ENCODE measurements at regions not wholly inside any gene's neighbourhood (a gene's known extent, or its start where the extent isn't known, plus 50 kb on each side); places are given as distances from the start of the nearest gene placed in this dataset.
A peak's percentile ranks its signal among the peaks of the same experiment; 100 is the strongest.

GRCh38 chr7:22657479-22657878 lies 69.5 kb upstream of the IL6 start:
- no peak for DNase-seq (ENCODE audit: low spot score)

- no peak for DNase-seq (ENCODE audit: low spot score)
Observed at GRCh38 chr7:22655781-22656180, 71.2 kb upstream of the IL6 start.

- DNase-seq (ENCODE audit: low spot score) = no peak
Observed at GRCh38 chr7:22654831-22655230, 72.2 kb upstream of the IL6 start.

GRCh38 chr7:22653951-22654350 lies 73.0 kb upstream of the IL6 start:
- DNase-seq (ENCODE audit: low spot score) = no peak

- peak; percentile 34 for DNase-seq (ENCODE audit: low spot score)
Observed at GRCh38 chr7:22651534-22652243, 75.3 kb upstream of the IL6 start.

- no peak for DNase-seq (ENCODE audit: low spot score)
Observed at GRCh38 chr7:22651036-22651435, 76.0 kb upstream of the IL6 start.

GRCh38 chr7:22649686-22650085 lies 77.3 kb upstream of the IL6 start:
- no peak for DNase-seq (ENCODE audit: low spot score)

- no peak for DNase-seq (ENCODE audit: low spot score)
Observed at GRCh38 chr7:22647451-22648257, 79.3 kb upstream of the IL6 start.

GRCh38 chr7:22645418-22646181 lies 81.4 kb upstream of the IL6 start:
- DNase-seq (ENCODE audit: low spot score) = no peak

GRCh38 chr7:22642454-22642853 lies 84.5 kb upstream of the IL6 start:
- no peak for DNase-seq (ENCODE audit: low spot score)

GRCh38 chr7:22640269-22640668 lies 86.7 kb upstream of the IL6 start:
- no peak for DNase-seq (ENCODE audit: low spot score)

- DNase-seq (ENCODE audit: low spot score) = no peak
Observed at GRCh38 chr7:22639396-22639795, 87.6 kb upstream of the IL6 start.

GRCh38 chr7:22635349-22635748 lies 91.7 kb upstream of the IL6 start:
- no peak for DNase-seq (ENCODE audit: low spot score)

- no peak for DNase-seq (ENCODE audit: low spot score)
Observed at GRCh38 chr7:22633954-22634474, 93.0 kb upstream of the IL6 start.

GRCh38 chr7:22633286-22633953 lies 93.6 kb upstream of the IL6 start:
- no peak for DNase-seq (ENCODE audit: low spot score)

- no peak for DNase-seq (ENCODE audit: low spot score)
Observed at GRCh38 chr7:22632674-22633073, 94.3 kb upstream of the IL6 start.

- DNase-seq (ENCODE audit: low spot score) = no peak
Observed at GRCh38 chr7:22631730-22632129, 95.3 kb upstream of the IL6 start.

GRCh38 chr7:22630069-22630468 lies 96.9 kb upstream of the IL6 start:
- no peak for DNase-seq (ENCODE audit: low spot score)

- DNase-seq (ENCODE audit: low spot score) = no peak
Observed at GRCh38 chr7:22629056-22629455, 97.9 kb upstream of the IL6 start.

- DNase-seq (ENCODE audit: low spot score) = no peak
Observed at GRCh38 chr7:22628112-22628511, 98.9 kb upstream of the IL6 start.

GRCh38 chr7:22627136-22627535 lies 99.9 kb upstream of the IL6 start:
- DNase-seq (ENCODE audit: low spot score) = no peak

- no peak for DNase-seq (ENCODE audit: low spot score)
Observed at GRCh38 chr7:22625251-22625650, 101.7 kb upstream of the IL6 start.
